ENCODE measurements at regions not wholly inside any gene's neighbourhood (a gene's known extent, or its start where the extent isn't known, plus 50 kb on each side); places are given as distances from the start of the nearest gene placed in this dataset.
"Not testable (repeated sequence)": the region's sequence is repeated elsewhere in the genome, so short reads cannot be mapped to it uniquely, and the experiment has no call there.

DNA sequence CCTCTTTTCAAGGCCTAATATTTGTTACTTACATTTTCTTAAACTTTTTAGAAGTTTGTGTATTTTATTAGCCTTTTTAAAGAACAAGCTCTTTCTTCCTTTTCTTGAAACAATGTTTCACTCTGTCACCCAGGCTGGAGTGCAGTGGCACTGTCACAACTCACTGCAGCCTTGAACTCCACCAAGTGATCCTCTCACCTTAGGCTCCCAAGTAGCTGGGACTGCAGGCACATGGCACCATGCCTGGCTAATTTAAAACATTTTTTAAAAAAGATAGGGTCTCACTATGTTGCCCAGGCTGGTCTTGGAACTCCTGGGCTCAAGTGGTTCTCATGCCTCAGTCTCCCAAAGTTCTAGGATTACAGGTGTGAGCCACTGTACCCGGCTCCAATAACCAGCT lies 192.2 kb upstream of the SPRY2 start:
- ChIA-PET POLR2A (no interaction called here), CTCF (no interaction called here)
- no peak overlapping the region for H3K27ac Mint-ChIP-seq
- DNase-seq (no peak), ATAC-seq (no peak)
- no peak overlapping the region for H3K4me3 Mint-ChIP-seq
- H3K36me3 Mint-ChIP-seq (ENCODE audit: low read depth) = no peaks in the 10 kb centered on the region
- no peaks in the 10 kb centered on the region for H3K4me1 Mint-ChIP-seq (ENCODE audit: low read depth)
- no peaks in the 10 kb centered on the region for H3K27me3 Mint-ChIP-seq (ENCODE audit: low read depth)
- no peaks in the 10 kb centered on the region for H3K9me3 Mint-ChIP-seq (ENCODE audit: insufficient read depth)

DNA sequence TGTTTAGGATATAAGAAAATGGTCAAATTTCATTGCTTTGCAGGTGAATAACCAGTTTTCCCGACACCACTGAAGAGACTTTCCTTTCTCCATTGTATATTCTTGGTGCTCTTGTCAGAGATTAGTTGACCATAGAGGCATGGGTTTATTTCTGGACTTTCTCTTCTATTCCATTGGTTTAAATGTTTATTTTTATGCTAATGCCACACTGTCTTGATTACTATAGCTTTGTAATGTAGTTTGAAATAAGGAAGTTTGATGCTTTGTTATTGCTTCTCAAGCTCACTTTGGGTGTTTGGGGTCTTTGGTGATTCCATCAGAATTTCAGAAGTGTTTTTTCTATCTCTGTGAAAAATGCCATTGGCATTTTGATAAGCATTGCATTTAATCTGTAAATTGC lies 190.0 kb upstream of the SPRY2 start:
- POLR2A ChIA-PET = no interaction called here
- H3K9me3 Mint-ChIP-seq (ENCODE audit: insufficient read depth) = no peaks in the 10 kb centered on the region
- ATAC-seq = no peak

DNA sequence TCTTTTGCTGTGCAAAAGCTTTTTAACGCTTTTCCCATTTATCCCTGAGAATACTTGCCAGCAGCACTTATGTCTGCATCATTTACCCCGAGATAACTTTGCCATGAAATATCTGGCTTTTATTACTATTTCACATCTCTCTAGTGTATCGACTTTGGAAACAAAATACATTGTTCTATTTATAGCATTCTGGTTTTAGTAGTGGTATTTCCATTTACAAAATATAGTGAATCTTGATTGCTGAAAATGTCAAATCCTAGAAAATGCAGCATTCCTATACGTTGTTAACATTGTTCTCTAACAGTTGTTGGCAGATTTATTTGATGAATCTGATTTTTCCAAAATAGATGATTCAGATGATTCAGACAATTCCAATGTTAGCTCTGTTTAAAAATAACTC lies 189.3 kb upstream of the SPRY2 start:
- Mint-ChIP-seq H3K4me1 (ENCODE audit: low read depth) (no peaks in the 10 kb centered on the region), H3K27ac (no peak overlapping the region), H3K9me3 (ENCODE audit: insufficient read depth) (no peaks in the 10 kb centered on the region), H3K36me3 (ENCODE audit: low read depth) (no peaks in the 10 kb centered on the region), H3K4me3 (no peak overlapping the region), H3K27me3 (ENCODE audit: low read depth) (no peaks in the 10 kb centered on the region)
- ChIA-PET CTCF (no interaction called here), POLR2A (no interaction called here)
- ATAC-seq = no peak
- no peak for DNase-seq

More for the DNA sequence above, 190.0 kb upstream of the SPRY2 start:
- CTCF ChIA-PET = no interaction called here
- Mint-ChIP-seq H3K4me1 (ENCODE audit: low read depth) (no peaks in the 10 kb centered on the region), H3K27me3 (ENCODE audit: low read depth) (no peaks in the 10 kb centered on the region), H3K4me3 (no peak overlapping the region), H3K27ac (no peak overlapping the region), H3K36me3 (ENCODE audit: low read depth) (no peaks in the 10 kb centered on the region)
- DNase-seq = no peak

DNA sequence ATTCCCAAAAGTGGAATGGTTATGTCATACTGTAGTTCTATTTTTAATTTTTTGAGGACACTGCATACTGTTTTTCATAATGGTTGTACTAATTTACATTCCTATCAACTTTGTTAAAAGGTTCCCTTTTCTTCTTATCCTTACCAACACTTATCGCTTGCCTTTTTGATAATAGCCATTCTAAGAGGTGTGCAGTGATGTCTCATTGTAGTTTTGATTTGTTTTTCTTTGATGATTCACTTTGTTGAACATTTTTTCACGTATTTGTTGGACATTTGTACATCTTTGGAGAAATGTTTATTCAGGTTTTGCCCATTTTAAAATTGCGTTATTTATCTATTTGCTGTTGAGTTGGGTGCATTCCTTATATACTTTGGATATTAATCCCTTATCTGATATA lies 188.8 kb upstream of the SPRY2 start:
- no peak for ATAC-seq
- Mint-ChIP-seq H3K4me3 (no peak overlapping the region), H3K9me3 (ENCODE audit: insufficient read depth) (no peaks in the 10 kb centered on the region), H3K27ac (no peak overlapping the region), H3K36me3 (ENCODE audit: low read depth) (no peaks in the 10 kb centered on the region), H3K27me3 (ENCODE audit: low read depth) (no peaks in the 10 kb centered on the region), H3K4me1 (ENCODE audit: low read depth) (no peaks in the 10 kb centered on the region)
- no peak for DNase-seq
- ChIA-PET POLR2A (no interaction called here), CTCF (no interaction called here)

DNA sequence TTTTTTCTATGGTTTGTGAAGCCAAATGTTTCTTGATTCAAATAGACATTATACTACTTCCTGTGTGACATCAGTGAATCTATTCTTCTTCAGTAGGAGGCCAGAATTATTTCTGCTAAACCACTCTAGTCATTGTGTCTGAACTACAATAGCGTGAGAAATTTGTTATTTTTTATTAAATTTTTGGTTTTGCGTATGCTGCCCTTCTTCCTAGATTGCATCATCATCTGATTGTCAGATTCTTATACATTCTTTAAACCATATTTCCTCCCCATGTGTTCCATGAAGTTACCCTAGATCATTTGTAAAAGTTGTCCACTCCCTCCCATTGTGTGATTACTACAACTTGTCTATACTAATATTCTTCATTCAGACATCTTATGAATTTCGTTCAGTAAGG lies 187.8 kb upstream of the SPRY2 start:
- no peak overlapping the region for H3K4me3 Mint-ChIP-seq
- POLR2A ChIA-PET = no interaction called here
- no peaks in the 10 kb centered on the region for H3K4me1 Mint-ChIP-seq (ENCODE audit: low read depth)
- CTCF ChIA-PET = no interaction called here
- DNase-seq (no peak), ATAC-seq (no peak)
- no peaks in the 10 kb centered on the region for H3K9me3 Mint-ChIP-seq (ENCODE audit: insufficient read depth)
- no peak overlapping the region for H3K27ac Mint-ChIP-seq
- no peaks in the 10 kb centered on the region for H3K27me3 Mint-ChIP-seq (ENCODE audit: low read depth)
- no peaks in the 10 kb centered on the region for H3K36me3 Mint-ChIP-seq (ENCODE audit: low read depth)

DNA sequence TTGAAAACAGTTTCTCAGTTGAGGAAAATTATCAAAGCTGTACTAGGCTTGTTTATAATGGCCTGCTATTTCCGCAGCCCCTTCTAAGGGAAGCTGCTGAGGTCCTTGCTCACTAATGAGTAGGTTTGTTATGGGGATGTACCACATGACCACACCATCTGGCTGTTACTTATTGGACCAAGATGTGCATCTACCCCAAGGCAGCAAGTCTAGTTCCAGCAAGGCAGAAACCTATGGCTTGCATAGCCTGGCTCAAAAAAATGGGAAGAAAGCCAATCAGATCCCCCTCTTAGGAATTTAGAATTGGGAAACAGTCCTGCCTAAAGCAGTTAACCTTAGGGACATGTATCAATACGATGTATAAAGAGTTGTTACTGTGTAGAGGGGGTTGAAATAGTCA lies 186.5 kb upstream of the SPRY2 start:
- H3K27me3 Mint-ChIP-seq (ENCODE audit: low read depth) = no peaks in the 10 kb centered on the region
- DNase-seq (no peak), ATAC-seq (no peak)
- H3K4me1 Mint-ChIP-seq (ENCODE audit: low read depth) = no peaks in the 10 kb centered on the region
- no peak overlapping the region for H3K27ac Mint-ChIP-seq
- H3K9me3 Mint-ChIP-seq (ENCODE audit: insufficient read depth) = no peaks in the 10 kb centered on the region
- ChIA-PET CTCF (no interaction called here), POLR2A (no interaction called here)
- H3K4me3 Mint-ChIP-seq = no peak overlapping the region
- no peaks in the 10 kb centered on the region for H3K36me3 Mint-ChIP-seq (ENCODE audit: low read depth)

DNA sequence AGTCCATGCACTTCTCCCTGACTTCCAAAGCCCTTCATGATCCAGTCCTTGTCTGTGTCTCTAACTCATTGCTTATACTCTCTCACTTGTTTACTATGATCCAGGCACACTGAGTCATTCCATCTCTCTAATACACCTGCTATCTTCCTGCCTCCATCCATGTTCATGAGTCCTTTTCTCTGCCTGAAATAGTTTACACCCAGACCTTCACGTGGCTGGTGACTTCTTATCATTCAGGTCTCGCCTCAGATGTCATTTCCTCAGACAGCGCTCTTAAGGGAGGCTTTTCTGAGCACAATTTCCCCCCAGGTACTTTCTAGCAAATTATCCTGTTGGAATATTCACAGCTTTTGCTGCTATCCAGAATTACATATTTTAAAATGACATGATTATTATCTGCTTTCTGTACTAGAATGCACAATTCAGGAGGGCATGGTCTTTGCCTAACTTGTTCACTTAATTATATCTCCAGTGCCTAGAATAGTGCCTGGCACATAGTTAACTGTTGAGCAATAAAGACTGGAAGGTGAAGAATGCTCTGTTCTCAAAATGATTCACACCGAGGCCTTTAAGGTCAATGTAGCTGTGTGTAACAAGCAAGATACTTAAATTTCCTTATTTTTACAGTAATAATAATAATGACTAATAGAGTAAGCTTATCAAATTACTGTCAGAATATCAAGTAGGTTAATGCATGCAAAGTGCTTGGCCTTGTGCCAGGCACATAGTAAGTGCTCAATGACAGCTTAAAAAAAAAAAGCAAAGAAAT lies 183.7 kb upstream of the SPRY2 start:
- Mint-ChIP-seq H3K4me1 (ENCODE audit: low read depth) (no peaks in the 10 kb centered on the region), H3K9me3 (ENCODE audit: insufficient read depth) (no peaks in the 10 kb centered on the region), H3K36me3 (ENCODE audit: low read depth) (no peaks in the 10 kb centered on the region), H3K27me3 (ENCODE audit: low read depth) (no peaks in the 10 kb centered on the region), H3K4me3 (no peak overlapping the region), H3K27ac (no peak overlapping the region)
- CTCF ChIA-PET = interaction anchor here (0.6 kb wide), 1 partner anchor 964 kb away, joined by 4 read pairs; no protein-coding TSS in a partner anchor
- no peak for DNase-seq
- ATAC-seq = no peak
- POLR2A ChIA-PET = no interaction called here

DNA sequence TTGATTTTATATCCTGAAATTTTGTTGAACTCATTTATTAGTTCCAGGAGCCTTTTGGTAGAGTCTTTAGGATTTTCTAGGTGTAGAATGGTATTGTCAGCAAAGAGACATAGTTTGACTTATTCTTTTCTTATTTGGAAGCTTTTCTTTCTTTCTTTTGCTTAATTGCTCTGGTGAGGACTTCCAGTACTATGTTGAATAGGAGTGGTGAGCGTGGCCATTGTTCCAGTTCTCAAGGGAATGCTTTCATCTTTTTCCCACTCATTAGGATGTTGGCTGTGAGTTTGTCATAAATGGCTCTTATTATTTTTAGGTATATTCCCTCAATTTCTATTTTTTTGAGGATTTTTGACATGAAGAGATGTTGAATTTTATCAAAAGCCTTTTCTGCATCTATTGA lies 182.2 kb upstream of the SPRY2 start:
- no peak for DNase-seq
- Mint-ChIP-seq H3K36me3 (ENCODE audit: low read depth) (no peaks in the 10 kb centered on the region), H3K27me3 (ENCODE audit: low read depth) (no peaks in the 10 kb centered on the region), H3K9me3 (ENCODE audit: insufficient read depth) (no peaks in the 10 kb centered on the region), H3K4me1 (ENCODE audit: low read depth) (no peaks in the 10 kb centered on the region), H3K27ac (no peak overlapping the region), H3K4me3 (no peak overlapping the region)
- ChIA-PET POLR2A (no interaction called here), CTCF (no interaction called here)
- no peak for ATAC-seq

DNA sequence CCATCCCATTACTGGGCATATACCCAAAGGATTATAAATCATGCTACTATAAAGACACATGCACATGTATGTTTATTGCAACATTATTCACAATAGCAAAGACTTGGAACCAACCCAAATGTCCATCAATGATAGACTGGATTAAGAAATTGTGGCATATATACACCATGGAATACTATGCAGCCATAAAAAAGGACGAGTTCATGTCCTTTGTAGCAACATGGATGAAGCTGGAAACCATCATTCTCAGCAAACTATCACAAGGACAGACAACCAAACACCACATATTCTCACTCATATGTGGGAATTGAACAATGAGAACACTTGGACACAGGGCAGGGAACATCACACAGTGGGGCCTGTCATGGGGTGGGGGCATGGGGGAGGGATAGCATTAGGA lies 181.5 kb upstream of the SPRY2 start:
- DNase-seq; H3K9me3 Mint-ChIP-seq (ENCODE audit: insufficient read depth); H3K4me3 Mint-ChIP-seq; H3K27ac Mint-ChIP-seq; ATAC-seq; H3K4me1 Mint-ChIP-seq (ENCODE audit: low read depth); H3K36me3 Mint-ChIP-seq (ENCODE audit: low read depth); H3K27me3 Mint-ChIP-seq (ENCODE audit: low read depth); POLR2A ChIA-PET; CTCF ChIA-PET: not testable (repeated sequence)

DNA sequence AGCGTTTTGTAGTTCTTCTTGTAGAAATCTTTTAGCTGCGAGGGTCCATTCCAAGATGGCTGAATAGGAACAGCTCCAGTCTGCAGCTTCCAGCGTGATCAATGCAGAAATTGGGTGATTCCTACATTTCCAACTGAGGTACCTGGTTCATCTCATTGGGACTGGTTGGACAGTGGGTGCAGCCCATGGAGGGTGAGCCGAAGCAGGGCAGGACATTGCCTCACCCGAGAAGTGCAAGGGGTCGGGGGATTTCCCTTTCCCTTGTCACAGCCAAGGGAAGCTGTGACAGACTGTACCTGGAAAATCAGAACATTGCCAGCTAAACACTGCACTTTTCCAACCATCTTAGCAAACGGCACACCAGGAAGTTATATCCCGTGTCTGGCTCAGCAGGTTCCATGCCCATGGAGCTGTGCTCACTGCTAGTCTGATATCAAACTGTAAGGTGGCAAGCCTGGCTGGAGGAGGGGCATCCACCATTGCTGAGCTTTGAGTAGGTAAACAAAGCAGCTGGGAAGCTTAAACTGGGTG lies 176.0 kb upstream of the SPRY2 start:
- Mint-ChIP-seq H3K4me1 (ENCODE audit: low read depth) (no peaks in the 10 kb centered on the region), H3K36me3 (ENCODE audit: low read depth) (no peaks in the 10 kb centered on the region), H3K27ac (no peak overlapping the region), H3K27me3 (ENCODE audit: low read depth) (no peaks in the 10 kb centered on the region), H3K4me3 (no peak overlapping the region), H3K9me3 (ENCODE audit: insufficient read depth) (no peaks in the 10 kb centered on the region)
- CTCF ChIA-PET = no interaction called here
- no peak for DNase-seq
- ATAC-seq = no peak
- POLR2A ChIA-PET = no interaction called here

DNA sequence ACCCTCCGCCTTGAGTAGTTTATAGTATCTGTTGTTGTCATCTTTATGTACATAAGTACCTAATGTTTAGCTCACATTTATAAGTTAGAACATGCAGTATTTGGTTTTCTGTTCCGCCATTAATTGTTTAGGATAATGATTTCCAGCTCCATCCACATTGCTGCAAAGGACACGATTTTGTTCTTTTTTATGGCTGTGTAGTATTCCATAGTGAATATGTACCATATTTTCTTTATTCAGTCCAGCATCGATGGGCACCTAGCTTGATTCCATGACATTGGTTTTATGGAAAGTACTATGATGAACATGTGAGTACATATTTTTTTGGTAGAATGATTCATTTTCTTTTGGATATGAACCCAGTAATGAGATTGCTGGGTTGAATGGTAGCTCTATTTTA lies 174.4 kb upstream of the SPRY2 start:
- no peak for DNase-seq
- Mint-ChIP-seq H3K9me3 (ENCODE audit: insufficient read depth) (no peaks in the 10 kb centered on the region), H3K27me3 (ENCODE audit: low read depth) (no peaks in the 10 kb centered on the region), H3K36me3 (ENCODE audit: low read depth) (no peaks in the 10 kb centered on the region), H3K4me3 (no peak overlapping the region), H3K4me1 (ENCODE audit: low read depth) (no peaks in the 10 kb centered on the region), H3K27ac (no peak overlapping the region)
- ATAC-seq = no peak
- ChIA-PET CTCF (no interaction called here), POLR2A (no interaction called here)

DNA sequence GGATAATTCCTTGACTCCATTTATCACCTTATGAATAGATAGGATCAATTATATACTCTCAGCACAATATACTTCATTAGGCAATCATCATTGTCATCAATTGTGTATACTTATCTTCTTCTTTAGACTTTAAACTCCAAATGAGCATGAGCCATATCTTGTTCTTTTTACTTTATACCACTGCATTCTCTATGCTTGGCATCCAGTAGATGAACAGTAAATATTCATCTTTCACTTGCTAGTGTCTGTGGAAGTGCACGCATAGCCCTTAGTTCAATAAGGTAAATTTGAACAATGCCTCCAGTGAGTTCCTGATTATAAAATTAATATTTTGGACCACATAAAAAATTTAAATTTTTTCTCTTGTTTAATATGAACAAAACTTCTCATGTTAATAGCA lies 172.3 kb upstream of the SPRY2 start:
- Mint-ChIP-seq H3K27me3 (ENCODE audit: low read depth) (no peaks in the 10 kb centered on the region), H3K9me3 (ENCODE audit: insufficient read depth) (no peaks in the 10 kb centered on the region), H3K4me1 (ENCODE audit: low read depth) (no peaks in the 10 kb centered on the region), H3K36me3 (ENCODE audit: low read depth) (no peaks in the 10 kb centered on the region), H3K27ac (no peak overlapping the region), H3K4me3 (no peak overlapping the region)
- CTCF ChIA-PET = no interaction called here
- ATAC-seq = no peak
- POLR2A ChIA-PET = no interaction called here
- no peak for DNase-seq

DNA sequence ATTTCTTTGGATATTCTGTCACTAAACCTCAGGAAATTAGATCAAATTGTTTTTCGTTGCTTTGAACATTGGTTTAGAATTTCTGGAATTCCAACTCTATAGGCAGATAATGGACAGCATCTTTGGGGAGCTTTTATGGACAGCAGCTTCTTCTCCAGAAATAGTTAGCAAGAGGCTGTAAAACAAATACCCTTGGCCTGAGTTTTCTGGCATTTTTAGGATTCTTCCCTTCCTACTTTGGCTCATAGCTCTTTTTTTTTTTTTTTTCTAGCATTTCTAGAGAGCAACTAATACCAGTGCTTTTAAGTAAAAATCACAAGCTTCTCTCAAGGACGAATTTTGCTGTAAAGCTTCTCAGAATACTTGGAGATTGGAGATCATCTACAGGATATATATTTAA lies 169.8 kb upstream of the SPRY2 start:
- POLR2A ChIA-PET = no interaction called here
- peaks cover 3% of the 10 kb centered on the region for H3K9me3 Mint-ChIP-seq (ENCODE audit: insufficient read depth)
- H3K4me3 Mint-ChIP-seq = no peak overlapping the region

More for the DNA sequence above, 169.8 kb upstream of the SPRY2 start:
- Mint-ChIP-seq H3K27ac (no peak overlapping the region), H3K4me1 (ENCODE audit: low read depth) (no peaks in the 10 kb centered on the region), H3K27me3 (ENCODE audit: low read depth) (no peaks in the 10 kb centered on the region), H3K36me3 (ENCODE audit: low read depth) (no peaks in the 10 kb centered on the region)
- CTCF ChIA-PET = no interaction called here
- DNase-seq (no peak), ATAC-seq (no peak)
